ENCODE measurements at regions not wholly inside any gene's neighbourhood (a gene's known extent, or its start where the extent isn't known, plus 50 kb on each side); places are given as distances from the start of the nearest gene placed in this dataset.

DNA sequence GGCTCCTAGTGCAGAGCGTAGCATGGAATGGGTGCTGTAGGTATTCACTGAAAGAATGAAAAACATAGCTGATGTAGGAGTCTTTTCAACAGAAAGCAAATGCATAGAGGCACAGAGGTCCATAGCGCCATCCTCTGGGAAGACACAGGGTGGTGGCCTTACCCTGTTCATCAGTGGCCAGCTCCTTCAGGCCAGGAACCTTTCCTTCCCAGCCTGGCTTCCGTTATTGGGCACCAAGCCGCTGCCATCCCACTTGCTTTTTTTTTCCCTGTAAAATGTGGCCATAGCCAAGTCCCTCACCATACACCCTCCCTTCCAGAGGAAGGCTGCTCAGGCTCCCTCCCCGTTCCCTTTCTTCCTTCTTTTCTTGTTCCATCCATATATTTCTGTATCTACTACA, 118.1 kb downstream of the ZNF621 start:
- DNase-seq (ENCODE audit: low spot score) (no peak), ATAC-seq (no peak)

- DNase-seq (ENCODE audit: low spot score) (no peak), ATAC-seq (no peak)
Observed at GRCh38 chr3:40645883-40646282, 121.1 kb downstream of the ZNF621 start.

GRCh38 chr3:40649346-40649745, 124.6 kb downstream of the ZNF621 start:
- ATAC-seq: no peak
- no peak for DNase-seq (ENCODE audit: low spot score)

- no peak for DNase-seq (ENCODE audit: low spot score)
- ATAC-seq: no peak
Observed at GRCh38 chr3:40652072-40652471, 127.3 kb downstream of the ZNF621 start.

- DNase-seq (ENCODE audit: low spot score): no peak
- no peak for ATAC-seq
Observed at GRCh38 chr3:40653001-40653400, 128.2 kb downstream of the ZNF621 start.

DNA sequence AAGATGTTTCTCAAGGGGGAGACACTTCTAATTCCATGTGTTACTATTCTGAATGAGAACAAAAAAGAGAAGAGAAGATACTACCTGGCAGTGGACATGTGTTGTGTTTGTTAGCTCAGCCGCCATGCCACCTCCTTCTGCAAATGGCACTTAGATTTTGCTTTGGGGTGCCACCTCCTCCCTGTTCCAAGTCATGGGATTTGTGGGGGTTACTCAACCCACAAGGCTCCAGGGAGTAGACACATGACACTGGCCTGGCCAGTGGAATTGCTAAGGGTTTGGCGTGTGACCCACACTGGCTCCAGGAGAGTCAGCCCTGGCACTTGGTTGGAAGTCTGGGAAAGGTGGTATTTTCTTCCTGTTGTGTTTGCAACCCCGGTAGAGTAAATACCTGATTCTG, 129.1 kb downstream of the ZNF621 start:
- no peak for DNase-seq (ENCODE audit: low spot score)
- no peak for ATAC-seq

DNA sequence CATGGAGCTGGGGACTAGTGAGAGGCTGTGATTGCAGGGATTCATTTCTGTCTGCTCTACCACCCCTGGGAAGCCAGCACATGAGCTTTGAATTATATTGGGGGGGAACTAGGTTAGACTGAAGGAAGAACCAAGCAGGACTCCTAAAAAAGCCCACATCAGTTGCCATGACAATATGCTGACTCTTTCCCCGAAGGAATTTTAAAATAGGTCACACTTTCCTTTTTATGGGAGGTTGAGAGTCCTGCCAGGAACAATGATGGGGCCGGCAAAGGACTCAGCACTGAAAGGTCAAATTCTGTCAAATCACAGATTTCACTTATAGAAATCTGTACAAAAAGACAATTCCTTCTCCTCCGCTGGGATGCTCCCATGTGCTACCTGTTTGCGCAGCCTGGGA, 130.8 kb downstream of the ZNF621 start:
- ATAC-seq: no peak
- no peak for DNase-seq (ENCODE audit: low spot score)

- DNase-seq (ENCODE audit: low spot score) (no peak), ATAC-seq (no peak)
Observed at GRCh38 chr3:40657623-40658022, 132.9 kb downstream of the ZNF621 start.

GRCh38 chr3:40658305-40658704, 133.5 kb downstream of the ZNF621 start:
- DNase-seq (ENCODE audit: low spot score) (no peak), ATAC-seq (no peak)

DNA sequence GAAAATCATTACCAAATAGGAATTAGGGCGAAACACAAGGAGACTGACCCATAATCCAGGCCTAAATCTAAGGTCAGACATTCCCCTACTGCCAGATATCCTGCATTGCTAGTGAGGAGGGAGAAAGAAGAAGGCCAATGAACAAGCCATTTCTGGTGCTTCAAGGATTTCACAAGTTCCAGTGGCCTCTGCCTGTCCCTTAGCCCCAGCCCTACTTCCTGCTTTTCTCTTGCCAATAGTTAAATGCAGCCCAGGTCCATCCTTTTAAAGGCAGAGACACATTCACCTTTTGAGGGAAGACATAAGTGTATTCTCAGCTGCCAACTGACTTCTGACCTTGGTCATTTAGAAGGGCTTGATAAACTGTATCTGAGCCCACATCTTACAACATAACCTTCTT, 135.8 kb downstream of the ZNF621 start:
- DNase-seq (ENCODE audit: low spot score): no peak
- no peak for ATAC-seq

DNA sequence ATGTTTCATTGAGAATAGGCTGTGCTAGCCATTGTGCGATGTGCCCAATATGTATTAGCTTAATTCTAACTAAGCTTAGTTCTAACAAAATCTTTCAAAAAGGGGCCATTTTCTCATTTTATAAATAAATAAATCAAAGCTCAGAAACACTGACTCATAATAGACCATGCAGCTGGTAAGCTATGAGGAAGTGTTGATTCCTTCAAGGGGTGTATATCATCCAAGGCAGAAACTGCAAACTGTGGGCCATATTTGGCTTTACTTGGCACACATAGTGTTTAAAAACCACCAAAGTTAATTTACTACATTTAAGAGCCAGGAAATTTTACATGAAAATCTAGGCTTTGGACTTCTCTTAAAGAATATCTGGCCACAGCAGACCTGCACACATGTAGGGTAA, 136.5 kb downstream of the ZNF621 start:
- DNase-seq (ENCODE audit: low spot score): no peak
- ATAC-seq: no peak

DNA sequence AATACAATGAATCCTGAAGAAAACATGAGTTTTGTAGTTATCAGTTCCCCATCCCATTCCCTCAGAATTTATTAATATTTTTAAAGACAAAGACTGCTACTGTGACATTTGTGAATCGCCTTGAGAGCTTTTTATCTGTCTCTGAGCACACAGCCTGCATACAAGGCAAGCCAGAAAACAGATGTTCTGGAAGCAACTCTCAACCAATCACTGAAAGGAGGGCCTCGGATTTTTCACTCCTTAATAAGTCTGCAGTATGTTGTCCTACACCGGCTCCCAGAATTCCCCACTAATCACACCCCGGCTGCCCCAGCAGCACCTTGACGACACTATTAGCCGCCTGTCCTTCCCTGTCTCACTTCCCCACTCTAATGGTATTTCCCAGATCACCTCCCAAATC, 138.5 kb downstream of the ZNF621 start:
- ATAC-seq: no peak

GRCh38 chr3:40669176-40669575, 144.4 kb downstream of the ZNF621 start:
- ATAC-seq: no peak

More for the DNA sequence above, 138.5 kb downstream of the ZNF621 start:
- DNase-seq (ENCODE audit: low spot score): no peak

DNA sequence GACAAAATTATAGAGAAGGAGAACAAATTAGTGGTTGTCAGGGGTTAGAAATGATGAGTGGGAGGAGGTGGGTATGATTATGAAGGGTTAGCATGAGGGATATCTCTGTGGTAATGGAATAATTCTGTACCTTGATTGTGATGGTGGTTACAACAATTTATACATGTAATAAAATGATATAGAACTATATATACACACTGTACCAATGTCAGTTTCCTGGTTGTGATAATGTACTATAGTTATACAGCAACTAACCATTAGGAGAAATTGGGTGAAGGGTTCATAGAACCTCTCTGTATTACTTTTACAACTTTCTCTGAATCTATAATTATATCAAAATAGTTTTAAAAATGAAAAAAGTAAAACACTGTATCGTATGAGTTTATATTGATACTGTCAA, 148.1 kb downstream of the ZNF621 start:
- DNase-seq (ENCODE audit: low spot score): no peak
- no peak for ATAC-seq

More at GRCh38 chr3:40669176-40669575, 144.4 kb downstream of the ZNF621 start:
- DNase-seq (ENCODE audit: low spot score): no peak

DNA sequence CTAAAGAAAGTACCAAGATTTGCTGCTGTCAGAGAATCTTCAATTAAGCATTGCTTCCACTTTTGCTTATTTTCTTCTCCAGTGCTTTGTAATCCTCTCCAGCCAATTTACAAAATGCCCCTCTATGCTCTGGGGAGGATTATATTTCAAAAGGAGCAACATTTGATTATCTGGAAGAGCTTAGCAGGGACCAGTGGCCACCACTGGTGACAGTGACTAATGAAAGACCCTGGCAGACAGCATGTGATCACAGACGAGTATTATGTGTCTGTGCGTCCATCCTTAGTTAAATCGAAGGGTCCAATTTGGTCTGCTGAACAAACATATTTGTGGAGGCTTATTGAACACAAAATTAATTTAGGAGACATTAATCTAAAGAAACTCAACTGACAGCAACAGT, 152.6 kb downstream of the ZNF621 start:
- DNase-seq (ENCODE audit: low spot score) (no peak), ATAC-seq (no peak)

DNA sequence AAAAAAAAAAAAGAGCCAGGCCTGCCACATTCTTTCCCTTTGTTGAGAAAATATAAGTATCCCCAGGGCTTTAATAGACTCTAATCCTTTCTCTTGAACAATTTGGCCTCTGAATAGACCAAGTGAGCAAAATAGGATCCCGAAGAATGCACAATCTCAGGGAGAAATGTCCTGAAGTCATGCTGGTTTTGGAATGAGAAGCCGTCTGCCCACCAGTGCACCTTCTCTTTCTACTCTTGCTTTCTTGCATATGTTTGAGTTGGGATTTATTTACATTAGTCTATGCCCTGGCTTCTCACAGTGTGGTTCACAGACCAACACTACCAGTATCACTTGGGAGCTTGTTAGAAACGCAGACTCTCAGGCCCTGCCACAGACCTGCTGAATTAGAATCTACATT, 153.0 kb downstream of the ZNF621 start:
- no peak for ATAC-seq
- no peak for DNase-seq (ENCODE audit: low spot score)

DNA sequence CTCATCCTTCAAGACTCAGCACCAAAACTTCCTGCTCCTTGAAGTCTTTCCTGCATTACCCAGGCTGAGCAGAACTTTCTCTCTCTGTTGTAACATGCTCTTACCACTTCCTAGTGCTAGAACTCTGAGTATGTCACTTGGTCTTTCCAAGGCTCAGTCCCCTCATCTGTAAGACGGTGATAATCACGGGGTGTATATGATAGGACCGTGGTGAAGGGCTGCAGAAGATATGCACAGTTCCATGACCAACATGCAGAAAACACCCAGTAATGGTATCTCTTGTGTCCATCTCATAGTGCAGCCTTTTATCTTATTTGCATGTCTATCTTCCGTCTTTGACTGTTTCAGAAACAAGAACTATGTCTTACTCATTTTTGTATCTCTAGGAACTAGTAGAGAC, 154.5 kb downstream of the ZNF621 start:
- ATAC-seq (no peak), DNase-seq (ENCODE audit: low spot score) (no peak)

DNA sequence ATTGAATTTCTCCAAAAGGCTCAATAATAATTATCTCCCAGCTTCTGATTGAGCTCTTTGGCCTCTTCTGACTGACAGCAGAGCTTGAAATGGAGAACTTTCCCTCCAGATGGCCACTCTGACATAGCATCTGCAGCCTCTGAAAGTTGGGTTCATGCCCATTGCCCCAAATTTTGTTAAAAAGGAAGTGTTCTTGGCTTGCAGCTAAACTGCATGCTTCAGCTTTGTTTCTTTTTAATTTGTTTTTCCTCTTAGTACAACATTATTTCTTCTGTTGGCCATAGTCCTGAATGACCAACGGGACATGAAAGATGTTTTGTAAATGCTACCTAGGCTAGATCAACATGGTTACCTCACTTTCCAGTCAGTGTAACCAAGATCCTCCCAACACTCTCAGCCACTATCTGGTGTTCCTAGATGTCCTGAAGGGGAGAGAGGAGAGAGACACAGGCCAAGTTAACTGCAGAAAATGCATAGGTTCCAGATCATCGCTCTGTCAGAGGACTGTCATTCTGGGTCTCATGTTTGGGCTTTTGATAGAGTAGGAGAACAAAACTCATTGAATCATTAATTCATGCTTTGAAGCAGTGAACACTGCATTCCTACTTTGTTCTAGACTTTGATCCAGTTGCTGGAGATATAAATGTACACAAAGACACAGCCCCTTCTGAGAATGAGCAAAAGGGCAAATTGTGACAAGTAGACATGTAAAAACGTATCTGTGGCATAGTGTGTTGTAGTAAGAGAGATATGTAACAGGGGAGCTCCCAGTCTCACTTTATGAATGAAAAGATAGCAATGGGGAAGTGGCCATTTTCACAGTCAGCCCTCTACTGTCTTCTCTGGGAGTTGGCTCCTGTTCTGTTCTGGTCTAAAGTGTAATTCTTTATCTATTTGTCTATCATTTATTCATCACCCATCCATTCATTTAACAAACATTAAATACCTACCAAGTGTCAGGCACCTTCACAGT, 156.2 kb downstream of the ZNF621 start:
- ATAC-seq (no peak), DNase-seq (ENCODE audit: low spot score) (no peak)

DNA sequence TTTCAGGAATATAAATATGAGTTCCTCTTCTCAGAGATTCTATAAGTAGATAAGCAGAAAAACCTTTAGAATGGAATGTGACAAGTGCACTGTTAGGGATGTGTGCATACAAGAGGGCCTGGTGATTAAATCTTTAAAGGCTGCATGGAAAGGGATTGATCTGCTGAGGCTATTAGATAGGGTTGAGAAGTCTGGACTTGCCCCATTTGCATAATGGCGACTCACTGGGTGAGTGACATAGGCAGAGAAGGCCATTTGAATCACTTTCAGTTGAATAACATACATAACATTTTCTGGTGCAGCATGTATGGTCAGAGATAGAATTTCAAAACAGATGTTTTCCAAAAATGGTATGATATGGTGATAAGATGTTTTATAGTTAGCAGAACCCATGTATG, 156.9 kb downstream of the ZNF621 start:
- ATAC-seq (no peak), DNase-seq (ENCODE audit: low spot score) (no peak)

GRCh38 chr3:40689837-40690236, 165.1 kb downstream of the ZNF621 start:
- DNase-seq (ENCODE audit: low spot score) (no peak), ATAC-seq (no peak)

DNA sequence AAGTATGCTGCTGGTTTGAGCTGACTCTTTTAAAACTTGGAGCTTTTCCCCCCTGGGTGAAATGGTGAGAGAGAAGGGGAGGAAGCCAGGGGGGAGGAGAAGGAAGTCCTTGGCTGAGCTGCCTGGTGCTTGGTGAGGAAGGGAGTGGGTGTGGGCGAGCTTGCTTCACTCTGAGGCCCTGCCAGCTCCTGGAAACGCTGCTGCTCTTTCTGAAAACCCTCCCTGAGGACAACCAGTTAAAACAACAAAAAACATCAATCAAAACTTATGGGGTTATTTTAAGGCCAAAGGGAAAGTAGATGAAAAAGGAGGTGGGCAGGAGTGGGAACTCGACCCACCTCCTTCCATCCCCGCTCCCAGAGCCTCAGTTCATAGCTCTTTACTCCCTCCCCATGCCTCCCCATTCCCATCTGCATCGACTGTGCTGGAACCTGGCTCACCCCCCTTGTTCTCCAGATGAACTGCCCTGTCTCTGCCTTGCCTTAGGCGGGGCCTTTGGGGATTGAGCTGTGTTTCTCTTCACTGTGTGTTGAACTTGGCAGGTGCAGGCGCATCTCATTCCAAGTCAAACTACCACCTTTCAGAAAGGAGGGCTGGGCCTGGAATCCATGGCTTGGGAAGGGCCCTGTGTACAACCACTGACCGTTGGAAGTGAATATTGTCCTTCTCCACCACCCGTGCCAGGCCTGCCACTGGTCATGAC, 166.1 kb downstream of the ZNF621 start:
- peak; percentile 93 for DNase-seq (ENCODE audit: low spot score)
- peak; percentile 97 for ATAC-seq

- no peak for DNase-seq (ENCODE audit: low spot score)
- no peak for ATAC-seq
Observed at GRCh38 chr3:40691452-40691861, 166.7 kb downstream of the ZNF621 start.
